ENCODE measurements at regions not wholly inside any gene's neighbourhood (a gene's known extent, or its start where the extent isn't known, plus 50 kb on each side); places are given as distances from the start of the nearest gene placed in this dataset.
A peak's percentile ranks its signal among the peaks of the same experiment; 100 is the strongest.
"Not testable (repeated sequence)": the region's sequence is repeated elsewhere in the genome, so short reads cannot be mapped to it uniquely, and the experiment has no call there.

- Histone ChIP-seq H2BK15ac (replicated peaks; ENCODE audit: low read depth) (no peak overlapping the region), H3K23ac (ENCODE audit: low read length) (no peak overlapping the region), H2AK5ac (ENCODE audit: low read length) (no peak overlapping the region), H3K79me1 (ENCODE audit: low read length) (no peaks in the 10 kb centered on the region), H3K56ac (ENCODE audit: low read length) (no peak overlapping the region), H2BK120ac (ENCODE audit: low read depth, low read length) (no peak overlapping the region), H3K4me1 (ENCODE audit: control insufficient read depth, low read depth, low read length) (no peaks in the 10 kb centered on the region), H3K27me3 (ENCODE audit: insufficient read depth, low read length, poor library complexity) (no peaks in the 10 kb centered on the region), H3K27ac (ENCODE audit: low read depth, low read length) (no peak overlapping the region), H3K4ac (ENCODE audit: low read depth, low read length) (no peak overlapping the region), H3K4me3 (ENCODE audit: low read length) (no peak overlapping the region), H3K79me2 (ENCODE audit: control insufficient read depth, insufficient read depth, low read length) (no peaks in the 10 kb centered on the region), H4K5ac (ENCODE audit: low read length) (no peak overlapping the region), H3K18ac (ENCODE audit: low read length) (no peak overlapping the region), H3K4me2 (ENCODE audit: low read length) (no peak overlapping the region), H3K9ac (ENCODE audit: low read length) (no peak overlapping the region), H3K36me3 (ENCODE audit: control insufficient read depth, insufficient read depth, low read length) (no peaks in the 10 kb centered on the region), H4K8ac (ENCODE audit: low read depth, low read length) (no peak overlapping the region), H2BK5ac (ENCODE audit: low read length) (no peak overlapping the region)
- no CpG with 5 or more reads among the region's 7 CpGs for WGBS (ENCODE audit: extremely low coverage, insufficient coverage, low lambda C conversion rate)
- no peak for DNase-seq
These were observed 55.8 kb upstream of the SGIP1 start for GRCh38 chr1:66478116-66478515.

GRCh38 chr1:66480162-66480561 is 53.8 kb upstream of the SGIP1 start:
- no peak overlapping the region for H3K56ac ChIP-seq (ENCODE audit: low read length)
- no peak overlapping the region for H3K27ac ChIP-seq (ENCODE audit: low read depth, low read length)
- H2BK120ac ChIP-seq (ENCODE audit: low read depth, low read length) = no peak overlapping the region
- H3K18ac ChIP-seq (ENCODE audit: low read length) = no peak overlapping the region
- H3K79me1 ChIP-seq (ENCODE audit: low read length) = no peaks in the 10 kb centered on the region
- H3K4me3 ChIP-seq (ENCODE audit: low read length) = no peak overlapping the region
- whole genome bisulfite sequencing (ENCODE audit: extremely low coverage, insufficient coverage, low lambda C conversion rate) = no CpG with 5 or more reads among the region's 3 CpGs
- H4K5ac ChIP-seq (ENCODE audit: low read length) = no peak overlapping the region
- H3K36me3 ChIP-seq (ENCODE audit: control insufficient read depth, insufficient read depth, low read length) = no peaks in the 10 kb centered on the region
- no peak overlapping the region for H3K4me2 ChIP-seq (ENCODE audit: low read length)
- no peak overlapping the region for H4K8ac ChIP-seq (ENCODE audit: low read depth, low read length)
- no peak overlapping the region for H2BK15ac ChIP-seq (replicated peaks; ENCODE audit: low read depth)
- no peak overlapping the region for H2AK5ac ChIP-seq (ENCODE audit: low read length)
- H3K9ac ChIP-seq (ENCODE audit: low read length) = no peak overlapping the region
- no peak overlapping the region for H3K23ac ChIP-seq (ENCODE audit: low read length)
- H3K79me2 ChIP-seq (ENCODE audit: control insufficient read depth, insufficient read depth, low read length) = no peaks in the 10 kb centered on the region
- H3K4me1 ChIP-seq (ENCODE audit: control insufficient read depth, low read depth, low read length) = no peaks in the 10 kb centered on the region
- DNase-seq = no peak
- H3K4ac ChIP-seq (ENCODE audit: low read depth, low read length) = no peak overlapping the region
- no peaks in the 10 kb centered on the region for H3K27me3 ChIP-seq (ENCODE audit: insufficient read depth, low read length, poor library complexity)
- H2BK5ac ChIP-seq (ENCODE audit: low read length) = no peak overlapping the region

GRCh38 chr1:66481215-66481614 is 52.7 kb upstream of the SGIP1 start:
- not testable (repeated sequence) for H3K23ac ChIP-seq (ENCODE audit: low read length); H3K4me1 ChIP-seq (ENCODE audit: control insufficient read depth, low read depth, low read length); H3K79me2 ChIP-seq (ENCODE audit: control insufficient read depth, insufficient read depth, low read length); H3K27me3 ChIP-seq (ENCODE audit: insufficient read depth, low read length, poor library complexity); H2BK15ac ChIP-seq (replicated peaks; ENCODE audit: low read depth); H3K9ac ChIP-seq (ENCODE audit: low read length); H3K18ac ChIP-seq (ENCODE audit: low read length); H4K5ac ChIP-seq (ENCODE audit: low read length); H4K8ac ChIP-seq (ENCODE audit: low read depth, low read length); H3K27ac ChIP-seq (ENCODE audit: low read depth, low read length); H3K56ac ChIP-seq (ENCODE audit: low read length); H2AK5ac ChIP-seq (ENCODE audit: low read length); H3K36me3 ChIP-seq (ENCODE audit: control insufficient read depth, insufficient read depth, low read length); H2BK120ac ChIP-seq (ENCODE audit: low read depth, low read length); H3K4me2 ChIP-seq (ENCODE audit: low read length); H3K4ac ChIP-seq (ENCODE audit: low read depth, low read length); H3K79me1 ChIP-seq (ENCODE audit: low read length); H2BK5ac ChIP-seq (ENCODE audit: low read length); H3K4me3 ChIP-seq (ENCODE audit: low read length)
- DNase-seq = peak; percentile 29
- WGBS (ENCODE audit: extremely low coverage, insufficient coverage, low lambda C conversion rate) = no CpG with 5 or more reads among the region's 15 CpGs
